ENCODE measurements at regions not wholly inside any gene's neighbourhood (a gene's known extent, or its start where the extent isn't known, plus 50 kb on each side); places are given as distances from the start of the nearest gene placed in this dataset.

DNA sequence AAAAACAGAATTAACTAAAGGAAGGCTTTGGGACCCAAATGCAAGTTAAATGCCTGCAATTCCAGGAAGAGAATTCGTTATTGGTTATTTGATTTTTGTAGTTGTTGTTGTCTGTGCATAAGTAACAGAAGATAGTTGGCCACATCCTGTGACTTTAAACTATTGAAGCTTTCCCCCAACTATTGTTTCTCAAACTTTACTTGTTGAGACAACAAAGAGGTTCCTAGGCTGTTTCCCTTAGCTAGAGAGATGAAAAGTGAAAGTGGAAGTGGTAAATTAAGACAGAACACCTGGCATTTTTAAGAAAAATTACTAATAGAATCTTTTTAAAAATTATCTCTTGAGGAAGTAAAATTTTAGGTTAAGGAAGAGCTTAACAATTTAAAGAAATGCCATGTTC lies 525.2 kb downstream of the PKHD1 start:
- TF ChIP-seq CTCF (IDR thresholded peaks at IDR 0.05) (no peak), POLR2A (IDR thresholded peaks at IDR 0.05) (no peak), POLR2AphosphoS5 (IDR thresholded peaks at IDR 0.05) (no peak)

Data from prostate gland (tissue), 2 donors.